ENCODE measurements at regions not wholly inside any gene's neighbourhood (a gene's known extent, or its start where the extent isn't known, plus 50 kb on each side); places are given as distances from the start of the nearest gene placed in this dataset.

GRCh38 chr2:422676-423435, 135.0 kb upstream of the ALKAL2 start:
- TF ChIP-seq, protein P1, sequence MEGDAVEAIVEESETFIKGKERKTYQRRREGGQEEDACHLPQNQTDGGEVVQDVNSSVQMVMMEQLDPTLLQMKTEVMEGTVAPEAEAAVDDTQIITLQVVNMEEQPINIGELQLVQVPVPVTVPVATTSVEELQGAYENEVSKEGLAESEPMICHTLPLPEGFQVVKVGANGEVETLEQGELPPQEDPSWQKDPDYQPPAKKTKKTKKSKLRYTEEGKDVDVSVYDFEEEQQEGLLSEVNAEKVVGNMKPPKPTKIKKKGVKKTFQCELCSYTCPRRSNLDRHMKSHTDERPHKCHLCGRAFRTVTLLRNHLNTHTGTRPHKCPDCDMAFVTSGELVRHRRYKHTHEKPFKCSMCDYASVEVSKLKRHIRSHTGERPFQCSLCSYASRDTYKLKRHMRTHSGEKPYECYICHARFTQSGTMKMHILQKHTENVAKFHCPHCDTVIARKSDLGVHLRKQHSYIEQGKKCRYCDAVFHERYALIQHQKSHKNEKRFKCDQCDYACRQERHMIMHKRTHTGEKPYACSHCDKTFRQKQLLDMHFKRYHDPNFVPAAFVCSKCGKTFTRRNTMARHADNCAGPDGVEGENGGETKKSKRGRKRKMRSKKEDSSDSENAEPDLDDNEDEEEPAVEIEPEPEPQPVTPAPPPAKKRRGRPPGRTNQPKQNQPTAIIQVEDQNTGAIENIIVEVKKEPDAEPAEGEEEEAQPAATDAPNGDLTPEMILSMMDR (IDR thresholded peaks at IDR 0.05 in 4 of 5, conservative IDR thresholded peaks at IDR 0.05 in 1 of 5): no peak
- no peak for TF ChIP-seq POLR2A (IDR thresholded peaks at IDR 0.05)
- Histone ChIP-seq H3K27ac (no peak overlapping the region), H3K4me1 (no peaks in the 10 kb centered on the region), H3K4me3 (no peak overlapping the region), H3K9me3 (no peaks in the 10 kb centered on the region), H3K36me3 (no peaks in the 10 kb centered on the region), H3K27me3 (no peaks in the 10 kb centered on the region)
- no peak for DNase-seq
- no peak for ATAC-seq
- intact Hi-C loops (cut with DNase I; ENCODE audit: low total_unique reads): no loop called here
- in situ Hi-C loops (cut with MboI; ENCODE audit: low sequenced_read_pairs in 4 of 4): no loop called here

- H3K27me3 ChIP-seq: no peaks in the 10 kb centered on the region
- intact Hi-C loops (cut with DNase I; ENCODE audit: low total_unique reads): no loop called here
- no peak overlapping the region for H3K27ac ChIP-seq
- ATAC-seq: no peak
- no peaks in the 10 kb centered on the region for H3K4me1 ChIP-seq
- H3K4me3 ChIP-seq: no peak overlapping the region
- DNase-seq: no peak
- no peaks in the 10 kb centered on the region for H3K36me3 ChIP-seq
- no peaks in the 10 kb centered on the region for H3K9me3 ChIP-seq
- in situ Hi-C loops (cut with MboI; ENCODE audit: low sequenced_read_pairs in 4 of 4): no loop called here
- TF ChIP-seq, protein P1 (IDR thresholded peaks at IDR 0.05 in 4 of 5, conservative IDR thresholded peaks at IDR 0.05 in 1 of 5): no peak
- no peak for TF ChIP-seq POLR2A (IDR thresholded peaks at IDR 0.05)
Measured at GRCh38 chr2:421406-421805, 133.5 kb upstream of the ALKAL2 start.

DNA sequence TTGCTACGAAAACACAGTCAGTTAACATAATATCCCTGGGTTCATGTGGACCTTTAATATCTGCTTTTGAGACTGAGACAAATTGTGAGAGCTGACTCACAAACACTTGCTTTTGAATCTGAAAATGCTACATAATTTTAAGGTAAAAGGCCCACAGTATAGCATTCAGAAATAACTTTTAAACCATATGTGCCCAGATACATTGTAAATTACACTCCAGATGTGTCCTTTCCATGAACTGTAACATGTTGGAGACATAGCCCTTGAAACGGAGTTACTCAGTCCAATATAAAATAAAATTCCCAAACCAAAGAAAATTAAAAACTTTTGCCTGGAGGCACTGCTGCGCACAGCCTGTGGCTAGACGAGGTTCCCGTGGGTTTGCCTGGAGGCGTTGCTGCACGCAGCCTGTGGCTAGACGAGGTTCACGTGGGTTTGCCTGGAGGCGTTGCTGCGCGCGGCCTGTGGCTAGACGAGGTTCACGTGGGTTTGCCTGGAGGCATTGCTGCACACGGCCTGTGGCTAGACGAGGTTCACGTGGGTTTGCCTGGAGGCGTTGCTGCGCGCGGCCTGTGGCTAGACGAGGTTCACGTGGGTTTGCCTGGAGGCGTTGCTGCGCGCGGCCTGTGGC, 131.9 kb upstream of the ALKAL2 start:
- Histone ChIP-seq H3K4me1 (no peaks in the 10 kb centered on the region), H3K36me3 (no peaks in the 10 kb centered on the region), H3K27ac (no peak overlapping the region), H3K9me3 (no peaks in the 10 kb centered on the region), H3K4me3 (no peak overlapping the region), H3K27me3 (no peaks in the 10 kb centered on the region)
- ATAC-seq: no peak
- DNase-seq: no peak
- TF ChIP-seq, protein P1 (IDR thresholded peaks at IDR 0.05 in 4 of 5, conservative IDR thresholded peaks at IDR 0.05 in 1 of 5): no peak
- no peak for TF ChIP-seq POLR2A (IDR thresholded peaks at IDR 0.05)
- intact Hi-C loops (cut with DNase I; ENCODE audit: low total_unique reads): no loop called here
- in situ Hi-C loops (cut with MboI; ENCODE audit: low sequenced_read_pairs in 4 of 4): no loop called here

DNA sequence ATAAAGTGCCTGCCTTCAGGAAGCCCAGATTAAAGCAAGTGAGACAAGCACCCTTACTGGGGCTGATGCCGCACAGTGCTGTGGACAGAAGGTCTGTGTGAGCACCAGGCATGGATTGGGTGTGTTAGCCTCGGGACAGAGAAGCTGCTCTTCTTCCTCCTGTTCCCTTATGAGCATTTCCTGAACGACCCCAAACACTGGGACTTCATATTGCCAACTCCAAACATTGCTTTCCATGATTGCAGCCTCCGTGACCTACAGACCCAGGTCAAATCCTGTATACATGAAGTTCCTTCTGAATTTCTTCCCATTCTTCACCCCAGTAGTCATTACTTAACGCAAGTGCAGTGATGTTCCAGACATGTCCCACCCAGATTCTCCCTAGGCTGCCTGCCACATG, 129.8 kb upstream of the ALKAL2 start:
- Histone ChIP-seq H3K4me3 (no peak overlapping the region), H3K9me3 (no peaks in the 10 kb centered on the region), H3K27ac (no peak overlapping the region), H3K36me3 (no peaks in the 10 kb centered on the region), H3K4me1 (no peaks in the 10 kb centered on the region), H3K27me3 (no peaks in the 10 kb centered on the region)
- DNase-seq (no peak), ATAC-seq (no peak)
- TF ChIP-seq, protein P1 (IDR thresholded peaks at IDR 0.05 in 4 of 5, conservative IDR thresholded peaks at IDR 0.05 in 1 of 5): no peak
- no peak for TF ChIP-seq POLR2A (IDR thresholded peaks at IDR 0.05)
- intact Hi-C loops (cut with DNase I; ENCODE audit: low total_unique reads): no loop called here
- in situ Hi-C loops (cut with MboI; ENCODE audit: low sequenced_read_pairs in 4 of 4): no loop called here

Data from gastrocnemius medialis (tissue), 4 donors.